ENCODE measurements at regions not wholly inside any gene's neighbourhood (a gene's known extent, or its start where the extent isn't known, plus 50 kb on each side); places are given as distances from the start of the nearest gene placed in this dataset.

DNA sequence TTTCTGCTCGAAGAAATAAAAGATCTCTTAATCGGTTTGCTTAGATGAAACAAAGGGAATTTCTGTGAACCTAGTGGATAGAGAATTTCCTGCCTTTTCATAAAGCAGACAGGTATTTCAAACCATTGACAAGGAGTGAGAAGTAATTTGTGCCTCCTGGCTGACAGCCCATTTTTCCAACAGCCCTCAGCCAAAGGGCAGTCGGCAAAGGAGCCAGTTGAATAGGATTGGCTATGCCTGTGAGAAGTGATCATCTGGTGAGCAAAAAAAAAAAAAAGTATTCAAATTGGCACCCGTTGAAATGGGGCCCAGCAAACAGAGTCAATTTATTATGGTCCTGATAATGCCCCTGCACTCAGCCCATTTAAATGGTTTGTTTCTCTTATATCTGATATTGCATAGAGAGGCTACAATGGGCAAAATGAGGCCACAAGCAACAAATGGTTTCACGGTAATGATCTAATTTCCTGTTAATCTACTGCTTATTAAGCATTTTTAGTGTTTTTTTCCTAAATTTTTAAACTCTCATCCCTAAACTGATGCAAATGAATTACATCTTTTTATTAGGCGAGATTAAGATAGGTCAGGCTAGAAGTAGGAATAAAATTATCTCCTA lies 477.5 kb downstream of the NUF2 start:
- no peak for TF ChIP-seq CTCF (IDR thresholded peaks at IDR 0.05; ENCODE audit: low read depth, low read length, missing control alignments)
- H3K4me3 ChIP-seq (replicated peaks; ENCODE audit: low read depth, low read length) = no peak overlapping the region
- DNase-seq (ENCODE audit: extremely low read depth, low read depth) = no peak

- no peak for TF ChIP-seq CTCF (IDR thresholded peaks at IDR 0.05; ENCODE audit: low read depth, low read length, missing control alignments)
- H3K4me3 ChIP-seq (replicated peaks; ENCODE audit: low read depth, low read length) = no peak overlapping the region
- no peak for DNase-seq (ENCODE audit: extremely low read depth, low read depth)
Measured at GRCh38 chr1:163807331-163808049, 485.7 kb downstream of the NUF2 start.

- no peak for TF ChIP-seq CTCF (IDR thresholded peaks at IDR 0.05; ENCODE audit: low read depth, low read length, missing control alignments)
Measured at GRCh38 chr1:163813251-163813650, 491.5 kb downstream of the NUF2 start.

DNA sequence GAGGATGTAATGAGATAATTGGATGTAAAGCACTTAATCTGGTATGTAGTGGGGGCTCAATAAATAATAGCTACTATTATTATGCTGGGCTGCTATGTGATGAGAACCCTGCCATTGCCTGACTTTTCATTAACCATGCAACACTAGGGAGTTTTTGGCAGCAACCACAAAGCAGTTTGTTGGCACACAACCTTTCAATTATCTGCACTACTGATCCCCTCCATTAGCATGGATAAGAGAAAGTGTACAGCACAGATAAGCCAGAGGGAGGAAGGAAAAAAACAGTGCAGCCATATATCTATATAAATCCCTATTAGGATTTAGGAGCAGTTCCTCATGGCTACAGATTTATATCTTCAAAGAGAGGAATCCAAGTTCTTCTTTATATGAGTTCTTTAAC lies 498.5 kb downstream of the NUF2 start:
- no peak for TF ChIP-seq CTCF (IDR thresholded peaks at IDR 0.05; ENCODE audit: low read depth, low read length, missing control alignments)
- DNase-seq (ENCODE audit: extremely low read depth, low read depth) = no peak

More at GRCh38 chr1:163813251-163813650, 491.5 kb downstream of the NUF2 start:
- H3K4me3 ChIP-seq (replicated peaks; ENCODE audit: low read depth, low read length) = no peak overlapping the region
- no peak for DNase-seq (ENCODE audit: extremely low read depth, low read depth)

GRCh38 chr1:163820766-163821165 lies 499.0 kb downstream of the NUF2 start:
- DNase-seq (ENCODE audit: extremely low read depth, low read depth) = no peak
- no peak for TF ChIP-seq CTCF (IDR thresholded peaks at IDR 0.05; ENCODE audit: low read depth, low read length, missing control alignments)
- no peak overlapping the region for H3K4me3 ChIP-seq (replicated peaks; ENCODE audit: low read depth, low read length)

More for the DNA sequence above, 498.5 kb downstream of the NUF2 start:
- no peak overlapping the region for H3K4me3 ChIP-seq (replicated peaks; ENCODE audit: low read depth, low read length)

- no peak for DNase-seq (ENCODE audit: extremely low read depth, low read depth)
- no peak for TF ChIP-seq CTCF (IDR thresholded peaks at IDR 0.05; ENCODE audit: low read depth, low read length, missing control alignments)
Measured at GRCh38 chr1:163821679-163822078, 499.9 kb downstream of the NUF2 start.

More at GRCh38 chr1:163821679-163822078, 499.9 kb downstream of the NUF2 start:
- H3K4me3 ChIP-seq (replicated peaks; ENCODE audit: low read depth, low read length) = no peak overlapping the region
